ENCODE measurements at regions not wholly inside any gene's neighbourhood (a gene's known extent, or its start where the extent isn't known, plus 50 kb on each side); places are given as distances from the start of the nearest gene placed in this dataset.

GRCh38 chrX:95718746-95719145 lies 965.9 kb upstream of the DIAPH2 start:
- H3K9me3 Mint-ChIP-seq: peaks cover 0 to 5% (median 0%) of the 10 kb centered on the region in 8 donors
- POLR2A ChIA-PET (ENCODE audit: partially characterized antibody): no interaction called here

DNA sequence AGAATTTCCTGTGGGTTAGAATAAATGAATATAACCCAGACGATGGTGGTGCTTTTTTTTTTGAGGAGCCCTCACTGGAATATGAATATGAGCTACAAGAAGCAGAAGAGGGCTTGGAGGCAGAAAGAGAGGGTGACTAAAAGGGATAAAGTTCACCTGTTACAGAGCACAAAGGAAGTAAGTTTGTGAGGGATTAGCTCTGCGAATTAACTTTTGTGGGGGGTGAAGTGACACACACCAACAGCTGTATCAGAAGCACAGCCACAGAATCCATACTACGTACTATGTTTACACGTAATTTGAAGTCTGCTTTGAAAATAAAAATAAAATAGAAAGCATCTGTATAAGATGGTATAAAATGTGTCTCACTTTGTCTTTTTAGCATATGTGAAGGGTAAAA lies 963.6 kb upstream of the DIAPH2 start:
- Histone ChIP-seq H3K27me3 (ENCODE audit: insufficient read depth, low read length) (no peaks in the 10 kb centered on the region), H3K27ac (ENCODE audit: low read depth, low read length) (no peak overlapping the region), H3K36me3 (ENCODE audit: insufficient read depth, low read length) (no peaks in the 10 kb centered on the region), H3K4me1 (ENCODE audit: insufficient read depth, low read length) (no peaks in the 10 kb centered on the region), H3K9me3 (ENCODE audit: control insufficient read depth in 1 of 2, low read length in 2 of 2) (no peaks in the 10 kb centered on the region), H3K4me3 (ENCODE audit: low read length in 2 of 2) (no peak overlapping the region)
- Mint-ChIP-seq H3K27me3 (no peaks in the 10 kb centered on the region), H3K27ac (no peak overlapping the region), H3K9me3 (peaks cover 0 to 5% (median 0%) of the 10 kb centered on the region in 8 donors), H3K36me3 (no peaks in the 10 kb centered on the region), H3K4me3 (no peak overlapping the region), H3K4me1 (no peaks in the 10 kb centered on the region)
- intact Hi-C loops (cut with micrococcal nuclease): no loop called here
- ChIA-PET POLR2A (ENCODE audit: partially characterized antibody) (no interaction called here), CTCF (ENCODE audit: partially characterized antibody) (no interaction called here)
- no peak for DNase-seq

More at GRCh38 chrX:95718746-95719145, 965.9 kb upstream of the DIAPH2 start:
- Mint-ChIP-seq H3K4me1 (no peaks in the 10 kb centered on the region), H3K4me3 (no peak overlapping the region), H3K36me3 (no peaks in the 10 kb centered on the region), H3K27ac (no peak overlapping the region), H3K27me3 (no peaks in the 10 kb centered on the region)
- intact Hi-C loops (cut with micrococcal nuclease): no loop called here
- Histone ChIP-seq H3K36me3 (ENCODE audit: insufficient read depth, low read length) (no peaks in the 10 kb centered on the region), H3K27me3 (ENCODE audit: insufficient read depth, low read length) (no peaks in the 10 kb centered on the region), H3K27ac (ENCODE audit: low read depth, low read length) (no peak overlapping the region), H3K9me3 (ENCODE audit: control insufficient read depth in 1 of 2, low read length in 2 of 2) (no peaks in the 10 kb centered on the region), H3K4me3 (ENCODE audit: low read length in 2 of 2) (no peak overlapping the region), H3K4me1 (ENCODE audit: insufficient read depth, low read length) (no peaks in the 10 kb centered on the region)
- CTCF ChIA-PET (ENCODE audit: partially characterized antibody): no interaction called here
- DNase-seq: no peak

DNA sequence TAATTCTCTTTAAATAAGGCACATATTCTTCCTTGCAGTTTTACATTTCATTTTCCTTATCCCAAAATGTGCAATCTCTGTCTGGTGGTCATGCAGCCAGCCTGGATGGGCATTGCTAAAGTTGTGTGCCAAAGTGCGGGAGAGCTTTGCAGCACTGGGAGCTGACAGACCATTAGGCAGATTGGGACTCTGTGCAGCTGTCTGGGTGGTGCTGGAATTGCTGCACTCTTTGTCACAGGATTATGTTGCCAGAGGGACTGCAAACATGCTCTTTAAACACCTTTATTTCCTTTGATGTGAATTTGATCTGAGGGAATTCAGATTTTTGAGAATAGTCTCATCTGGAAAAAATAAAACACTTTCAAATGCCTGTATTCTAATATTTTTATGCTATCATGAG lies 956.2 kb upstream of the DIAPH2 start:
- no peaks in the 10 kb centered on the region for H3K36me3 ChIP-seq (ENCODE audit: insufficient read depth, low read length)
- H3K27ac Mint-ChIP-seq: no peak overlapping the region
- no peaks in the 10 kb centered on the region for H3K4me1 ChIP-seq (ENCODE audit: insufficient read depth, low read length)
- H3K27ac ChIP-seq (ENCODE audit: low read depth, low read length): no peak overlapping the region
- H3K27me3 ChIP-seq (ENCODE audit: insufficient read depth, low read length): no peaks in the 10 kb centered on the region
- no peak for DNase-seq
- no peak overlapping the region for H3K4me3 Mint-ChIP-seq
- no peak overlapping the region for H3K4me3 ChIP-seq (ENCODE audit: low read length in 2 of 2)
- intact Hi-C loops (cut with micrococcal nuclease): no loop called here
- H3K36me3 Mint-ChIP-seq: no peaks in the 10 kb centered on the region
- no peaks in the 10 kb centered on the region for H3K9me3 Mint-ChIP-seq
- CTCF ChIA-PET (ENCODE audit: partially characterized antibody): no interaction called here
- POLR2A ChIA-PET (ENCODE audit: partially characterized antibody): no interaction called here
- H3K27me3 Mint-ChIP-seq: no peaks in the 10 kb centered on the region
- H3K4me1 Mint-ChIP-seq: no peaks in the 10 kb centered on the region
- H3K9me3 ChIP-seq (ENCODE audit: control insufficient read depth in 1 of 2, low read length in 2 of 2): no peaks in the 10 kb centered on the region

GRCh38 chrX:95729401-95729800 lies 955.2 kb upstream of the DIAPH2 start:
- intact Hi-C loops (cut with micrococcal nuclease): no loop called here
- H3K27me3 Mint-ChIP-seq: no peaks in the 10 kb centered on the region
- H3K27ac Mint-ChIP-seq: no peak overlapping the region
- no peaks in the 10 kb centered on the region for H3K36me3 ChIP-seq (ENCODE audit: insufficient read depth, low read length)
- no peaks in the 10 kb centered on the region for H3K9me3 Mint-ChIP-seq
- no peak overlapping the region for H3K4me3 Mint-ChIP-seq
- H3K4me1 ChIP-seq (ENCODE audit: insufficient read depth, low read length): no peaks in the 10 kb centered on the region
- no peak overlapping the region for H3K4me3 ChIP-seq (ENCODE audit: low read length in 2 of 2)
- H3K9me3 ChIP-seq (ENCODE audit: control insufficient read depth in 1 of 2, low read length in 2 of 2): no peaks in the 10 kb centered on the region
- H3K36me3 Mint-ChIP-seq: no peaks in the 10 kb centered on the region
- ChIA-PET POLR2A (ENCODE audit: partially characterized antibody) (no interaction called here), CTCF (ENCODE audit: partially characterized antibody) (no interaction called here)
- no peaks in the 10 kb centered on the region for H3K27me3 ChIP-seq (ENCODE audit: insufficient read depth, low read length)
- H3K27ac ChIP-seq (ENCODE audit: low read depth, low read length): no peak overlapping the region
- no peak for DNase-seq
- no peaks in the 10 kb centered on the region for H3K4me1 Mint-ChIP-seq

- H3K9me3 Mint-ChIP-seq: peaks cover 0 to 2% (median 0%) of the 10 kb centered on the region in 8 donors
- H3K27me3 Mint-ChIP-seq: no peaks in the 10 kb centered on the region
- Histone ChIP-seq H3K9me3 (ENCODE audit: control insufficient read depth in 1 of 2, low read length in 2 of 2) (no peaks in the 10 kb centered on the region), H3K4me3 (ENCODE audit: low read length in 2 of 2) (no peak overlapping the region), H3K36me3 (ENCODE audit: insufficient read depth, low read length) (no peaks in the 10 kb centered on the region), H3K4me1 (ENCODE audit: insufficient read depth, low read length) (no peaks in the 10 kb centered on the region), H3K27me3 (ENCODE audit: insufficient read depth, low read length) (no peaks in the 10 kb centered on the region), H3K27ac (ENCODE audit: low read depth, low read length) (no peak overlapping the region)
- ChIA-PET POLR2A (ENCODE audit: partially characterized antibody) (no interaction called here), CTCF (ENCODE audit: partially characterized antibody) (no interaction called here)
- H3K4me3 Mint-ChIP-seq: no peak overlapping the region
- H3K4me1 Mint-ChIP-seq: no peaks in the 10 kb centered on the region
- no peak for DNase-seq
- H3K27ac Mint-ChIP-seq: no peak overlapping the region
- no peaks in the 10 kb centered on the region for H3K36me3 Mint-ChIP-seq
- intact Hi-C loops (cut with micrococcal nuclease): no loop called here
Measured at GRCh38 chrX:95733426-95733825, 951.2 kb upstream of the DIAPH2 start.

- H3K4me3 Mint-ChIP-seq: no peak overlapping the region
Measured at GRCh38 chrX:95754411-95754810, 930.2 kb upstream of the DIAPH2 start.

GRCh38 chrX:95760356-95760755 lies 924.3 kb upstream of the DIAPH2 start:
- Histone ChIP-seq H3K4me1 (ENCODE audit: insufficient read depth, low read length) (no peaks in the 10 kb centered on the region), H3K36me3 (ENCODE audit: insufficient read depth, low read length) (no peaks in the 10 kb centered on the region), H3K9me3 (ENCODE audit: control insufficient read depth in 1 of 2, low read length in 2 of 2) (no peaks in the 10 kb centered on the region), H3K4me3 (ENCODE audit: low read length in 2 of 2) (no peak overlapping the region), H3K27me3 (ENCODE audit: insufficient read depth, low read length) (no peaks in the 10 kb centered on the region), H3K27ac (ENCODE audit: low read depth, low read length) (no peak overlapping the region)
- CTCF ChIA-PET (ENCODE audit: partially characterized antibody): no interaction called here
- H3K4me3 Mint-ChIP-seq: no peak overlapping the region
- H3K27me3 Mint-ChIP-seq: no peaks in the 10 kb centered on the region
- H3K9me3 Mint-ChIP-seq: no peaks in the 10 kb centered on the region
- DNase-seq: no peak
- POLR2A ChIA-PET (ENCODE audit: partially characterized antibody): no interaction called here
- no peaks in the 10 kb centered on the region for H3K4me1 Mint-ChIP-seq
- no peak overlapping the region for H3K27ac Mint-ChIP-seq
- intact Hi-C loops (cut with micrococcal nuclease): no loop called here
- H3K36me3 Mint-ChIP-seq: no peaks in the 10 kb centered on the region

More at GRCh38 chrX:95754411-95754810, 930.2 kb upstream of the DIAPH2 start:
- Mint-ChIP-seq H3K36me3 (no peaks in the 10 kb centered on the region), H3K27me3 (no peaks in the 10 kb centered on the region), H3K4me1 (no peaks in the 10 kb centered on the region), H3K27ac (no peak overlapping the region), H3K9me3 (no peaks in the 10 kb centered on the region)
- H3K4me1 ChIP-seq (ENCODE audit: insufficient read depth, low read length): no peaks in the 10 kb centered on the region
- H3K27me3 ChIP-seq (ENCODE audit: insufficient read depth, low read length): no peaks in the 10 kb centered on the region
- ChIA-PET CTCF (ENCODE audit: partially characterized antibody) (no interaction called here), POLR2A (ENCODE audit: partially characterized antibody) (no interaction called here)
- intact Hi-C loops (cut with micrococcal nuclease): no loop called here
- no peaks in the 10 kb centered on the region for H3K36me3 ChIP-seq (ENCODE audit: insufficient read depth, low read length)
- no peak for DNase-seq
- H3K9me3 ChIP-seq (ENCODE audit: control insufficient read depth in 1 of 2, low read length in 2 of 2): no peaks in the 10 kb centered on the region
- H3K27ac ChIP-seq (ENCODE audit: low read depth, low read length): no peak overlapping the region
- no peak overlapping the region for H3K4me3 ChIP-seq (ENCODE audit: low read length in 2 of 2)

GRCh38 chrX:95762716-95763115 lies 921.9 kb upstream of the DIAPH2 start:
- no peaks in the 10 kb centered on the region for H3K4me1 Mint-ChIP-seq
- Histone ChIP-seq H3K9me3 (ENCODE audit: control insufficient read depth in 1 of 2, low read length in 2 of 2) (no peaks in the 10 kb centered on the region), H3K4me3 (ENCODE audit: low read length in 2 of 2) (no peak overlapping the region), H3K27ac (ENCODE audit: low read depth, low read length) (no peak overlapping the region), H3K27me3 (ENCODE audit: insufficient read depth, low read length) (no peaks in the 10 kb centered on the region), H3K4me1 (ENCODE audit: insufficient read depth, low read length) (no peaks in the 10 kb centered on the region), H3K36me3 (ENCODE audit: insufficient read depth, low read length) (no peaks in the 10 kb centered on the region)
- intact Hi-C loops (cut with micrococcal nuclease): no loop called here
- no peaks in the 10 kb centered on the region for H3K9me3 Mint-ChIP-seq
- no peaks in the 10 kb centered on the region for H3K27me3 Mint-ChIP-seq
- ChIA-PET POLR2A (ENCODE audit: partially characterized antibody) (no interaction called here), CTCF (ENCODE audit: partially characterized antibody) (no interaction called here)
- no peak overlapping the region for H3K27ac Mint-ChIP-seq
- no peak overlapping the region for H3K4me3 Mint-ChIP-seq
- no peak for DNase-seq
- H3K36me3 Mint-ChIP-seq: no peaks in the 10 kb centered on the region
